WERI-Rb-1 (cell line): ENCODE measurements at regions not wholly inside any gene's neighbourhood (a gene's known extent, or its start where the extent isn't known, plus 50 kb on each side); places are given as distances from the start of the nearest gene placed in this dataset.

ENCODE experiments used
- DNase-seq: peaks from one replicate; pipeline ENCODE4 v3.0.0-alpha.2; 2020
- H3K27ac ChIP-seq: fragments of 250-450 bp; sonication (Bioruptor Pico); 2 replicates; pipeline ENCODE4 v1.5.1; 2020; ENCODE audit warnings: mild to moderate bottlenecking, moderate library complexity
- H3K27me3 ChIP-seq: fragments of 250-450 bp; sonication (Bioruptor Pico); 2 replicates; pipeline ENCODE4 v1.5.1; 2021; ENCODE audit warnings: mild to moderate bottlenecking, low read depth, moderate library complexity; ENCODE audit not compliant: insufficient read depth, severe bottlenecking
- H3K36me3 ChIP-seq: fragments of 250-450 bp; sonication (Bioruptor Pico); 2 replicates; pipeline ENCODE4 v1.5.1; 2020; ENCODE audit warnings: mild to moderate bottlenecking, moderate library complexity
- H3K4me3 ChIP-seq: 2 replicates; pipeline ENCODE4 v1.5.1; 2011; ENCODE audit warnings: low read depth, mild to moderate bottlenecking, control low read depth, low read length
- H3K9me3 ChIP-seq: fragments of 250-450 bp; sonication (Bioruptor Pico); 2 replicates; pipeline ENCODE4 v1.5.1; 2021; ENCODE audit warnings: mild to moderate bottlenecking, moderate library complexity; ENCODE audit not compliant: severe bottlenecking
- CTCF ChIP-seq: IDR thresholded peaks from 2 replicates; pipeline ENCODE4 v1.5.1; 2011; ENCODE audit warnings: low read depth, mild to moderate bottlenecking, control low read depth, inconsistent platforms, low read length

DNA sequence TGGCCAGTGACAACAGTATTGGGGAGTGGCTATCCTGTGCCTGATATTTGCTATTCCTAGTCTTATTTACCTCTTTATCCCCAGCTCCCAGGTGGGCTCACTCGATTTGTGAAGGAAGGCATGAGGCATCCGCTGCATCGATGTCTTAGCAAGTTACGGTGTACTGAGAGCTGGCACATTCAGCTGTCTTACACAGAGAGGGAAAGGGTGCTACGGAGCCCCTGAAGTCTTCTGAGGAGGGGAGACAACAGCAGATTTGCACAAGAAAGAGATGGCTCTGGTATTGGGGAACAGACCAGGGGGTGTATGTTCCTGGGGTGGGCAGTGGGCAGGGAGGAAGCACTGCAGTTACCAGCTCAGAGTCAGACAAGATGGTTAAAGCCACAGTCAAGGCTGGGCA is 172.6 kb downstream of the FGF18 start:
- no peaks in the 10 kb centered on the region for H3K36me3 ChIP-seq
- no peak overlapping the region for H3K27ac ChIP-seq
- no peak overlapping the region for H3K4me3 ChIP-seq
- no peak for TF ChIP-seq CTCF
- H3K9me3 ChIP-seq = no peaks in the 10 kb centered on the region
- peaks cover 5% of the 10 kb centered on the region for H3K27me3 ChIP-seq
- DNase-seq = no peak

- TF ChIP-seq CTCF = no peak
Measured at GRCh38 chr5:171592736-171593135, 173.3 kb downstream of the FGF18 start.

GRCh38 chr5:171593401-171593800 is 174.0 kb downstream of the FGF18 start:
- no peaks in the 10 kb centered on the region for H3K9me3 ChIP-seq
- DNase-seq = no peak
- H3K4me3 ChIP-seq = no peak overlapping the region
- no peak for TF ChIP-seq CTCF
- no peak overlapping the region for H3K27ac ChIP-seq
- H3K36me3 ChIP-seq = no peaks in the 10 kb centered on the region
- H3K27me3 ChIP-seq = peaks cover 11% of the 10 kb centered on the region

More at GRCh38 chr5:171592736-171593135, 173.3 kb downstream of the FGF18 start:
- Histone ChIP-seq H3K36me3 (no peaks in the 10 kb centered on the region), H3K9me3 (no peaks in the 10 kb centered on the region), H3K27me3 (peaks cover 8% of the 10 kb centered on the region), H3K4me3 (no peak overlapping the region), H3K27ac (no peak overlapping the region)
- no peak for DNase-seq

GRCh38 chr5:171593976-171594375 is 174.5 kb downstream of the FGF18 start:
- peaks cover 11% of the 10 kb centered on the region for H3K27me3 ChIP-seq
- DNase-seq = no peak
- no peak for TF ChIP-seq CTCF
- no peaks in the 10 kb centered on the region for H3K36me3 ChIP-seq
- H3K9me3 ChIP-seq = no peaks in the 10 kb centered on the region
- no peak overlapping the region for H3K27ac ChIP-seq
- no peak overlapping the region for H3K4me3 ChIP-seq

GRCh38 chr5:171595401-171595800 is 176.0 kb downstream of the FGF18 start:
- no peak for DNase-seq
- peaks cover 14% of the 10 kb centered on the region for H3K27me3 ChIP-seq
- TF ChIP-seq CTCF = no peak
- no peak overlapping the region for H3K4me3 ChIP-seq
- no peaks in the 10 kb centered on the region for H3K9me3 ChIP-seq
- no peak overlapping the region for H3K27ac ChIP-seq
- H3K36me3 ChIP-seq = no peaks in the 10 kb centered on the region

DNA sequence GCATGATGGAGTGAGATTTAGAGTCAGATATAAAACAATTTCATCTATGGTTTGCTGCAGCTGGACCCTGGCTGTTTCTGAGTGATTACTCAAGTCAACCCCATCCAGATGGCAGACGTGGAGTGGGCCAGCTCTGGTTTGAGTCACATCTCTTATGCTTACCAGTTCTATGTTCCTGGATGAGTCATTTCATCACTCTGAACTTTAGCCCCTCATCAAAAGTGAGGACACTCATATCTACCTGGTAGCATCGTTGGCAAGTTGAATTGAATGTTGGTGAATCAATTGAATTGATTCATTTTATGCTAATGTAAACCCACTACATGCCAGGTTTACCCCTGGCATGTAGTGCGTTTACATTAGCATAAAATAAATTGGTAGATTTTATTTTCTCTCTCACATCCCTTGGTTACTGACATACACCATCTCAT is 176.4 kb downstream of the FGF18 start:
- no peak for TF ChIP-seq CTCF
- no peak for DNase-seq

More for the DNA sequence above, 176.4 kb downstream of the FGF18 start:
- H3K9me3 ChIP-seq = no peaks in the 10 kb centered on the region
- H3K36me3 ChIP-seq = no peaks in the 10 kb centered on the region
- no peak overlapping the region for H3K27ac ChIP-seq
- no peak overlapping the region for H3K4me3 ChIP-seq
- H3K27me3 ChIP-seq = peaks cover 14% of the 10 kb centered on the region
